Large intestine (tissue), 3 donors: ENCODE measurements at regions not wholly inside any gene's neighbourhood (a gene's known extent, or its start where the extent isn't known, plus 50 kb on each side); places are given as distances from the start of the nearest gene placed in this dataset.

Experiments used
- DNase-seq, 2 donors: peaks; one replicate each; pipeline versions ENCODE4 v3.0.0 to v3.0.0-alpha.2; 2013
- H3K27ac ChIP-seq: one replicate; pipeline ENCODE4 v1.5.1; 2013; ENCODE audit warnings: low read length
- H3K27me3 ChIP-seq: 2 replicates; pipeline ENCODE4 v1.6.1; 2013; ENCODE audit warnings: low read length; ENCODE audit not compliant: control insufficient read depth, insufficient read depth
- H3K36me3 ChIP-seq: 2 replicates; pipeline ENCODE4 v1.6.1; 2013; ENCODE audit warnings: low read length; ENCODE audit not compliant: control insufficient read depth, insufficient read depth
- H3K4me1 ChIP-seq: one replicate; pipeline ENCODE4 v1.6.1; 2013; ENCODE audit warnings: low read length; ENCODE audit not compliant: control insufficient read depth, insufficient read depth
- H3K4me3 ChIP-seq: one replicate; pipeline ENCODE4 v1.5.1; 2013; ENCODE audit warnings: low read length
- H3K9me3 ChIP-seq: one replicate; pipeline ENCODE4 v1.6.1; 2013; ENCODE audit warnings: mild to moderate bottlenecking, low read depth, low read length, moderate library complexity; ENCODE audit not compliant: control insufficient read depth
- WGBS: methylation state at CpG from one replicate; pipeline ENCODE4 v1.1.5; 2013; ENCODE audit warnings: low lambda C conversion rate; ENCODE audit not compliant: insufficient coverage; 5-methylcytosine and 5-hydroxymethylcytosine counted together

DNA sequence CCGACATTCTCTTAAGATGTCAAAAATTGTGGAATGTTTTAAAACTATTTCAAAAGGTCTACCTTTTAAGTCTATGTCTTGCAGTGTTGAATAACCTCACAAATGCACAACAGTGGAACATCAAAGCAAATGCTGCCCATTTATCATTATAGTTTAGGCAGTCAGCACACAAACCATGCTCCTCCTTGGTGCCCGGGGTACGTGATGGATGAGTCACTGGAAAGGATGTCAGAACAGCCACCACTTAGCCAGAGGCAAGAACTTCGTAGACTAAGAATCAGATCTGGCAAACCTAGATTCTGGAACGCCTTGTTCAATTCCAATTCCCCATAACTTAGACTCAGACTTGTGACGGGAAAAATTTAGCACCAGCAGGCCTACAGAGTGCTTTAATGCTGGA is 343.6 kb downstream of the FGF9 start:
- H3K4me1 ChIP-seq, result no peaks in the 10 kb centered on the region
- no CpG with 5 or more reads among the region's 6 CpGs for WGBS
- H3K9me3 ChIP-seq, result no peaks in the 10 kb centered on the region
- H3K4me3 ChIP-seq, result no peak overlapping the region
- H3K27me3 ChIP-seq, result no peaks in the 10 kb centered on the region
- no peak overlapping the region for H3K27ac ChIP-seq
- no peak for DNase-seq
- H3K36me3 ChIP-seq, result no peaks in the 10 kb centered on the region

DNA sequence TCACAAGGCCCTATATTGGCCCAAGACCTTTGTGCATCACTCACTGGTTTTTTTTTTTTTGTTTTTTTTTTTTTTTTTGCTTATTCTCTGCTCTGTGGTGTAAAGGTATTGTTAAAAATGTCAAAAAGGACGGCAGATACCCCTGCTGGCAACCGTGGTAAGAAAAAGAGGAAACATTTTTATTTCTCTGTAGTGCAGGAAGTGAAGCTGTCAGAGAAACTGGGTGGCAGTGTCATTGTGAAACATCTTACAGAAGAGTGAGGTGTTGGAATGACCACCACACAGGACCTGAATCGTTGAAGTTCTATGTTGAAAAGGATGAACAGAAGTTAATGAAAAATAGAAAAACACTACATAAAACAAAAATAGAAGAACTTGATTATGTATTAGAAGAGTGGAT is 346.4 kb downstream of the FGF9 start:
- Histone ChIP-seq H3K4me3 (no peak overlapping the region), H3K27ac (no peak overlapping the region), H3K4me1 (no peaks in the 10 kb centered on the region), H3K36me3 (no peaks in the 10 kb centered on the region), H3K27me3 (no peaks in the 10 kb centered on the region), H3K9me3 (no peaks in the 10 kb centered on the region)
- DNase-seq, result no peak
- whole genome bisulfite sequencing, result 70% methylated on average over 2 of the region's 3 CpGs

GRCh38 chr13:22018076-22018835 is 347.4 kb downstream of the FGF9 start:
- WGBS, result 92% methylated on average over 8 of the region's 14 CpGs
- DNase-seq, result no peak
- H3K27me3 ChIP-seq, result no peaks in the 10 kb centered on the region
- H3K36me3 ChIP-seq, result no peaks in the 10 kb centered on the region
- no peak overlapping the region for H3K4me3 ChIP-seq
- no peaks in the 10 kb centered on the region for H3K9me3 ChIP-seq
- no peak overlapping the region for H3K27ac ChIP-seq
- H3K4me1 ChIP-seq, result no peaks in the 10 kb centered on the region

- Histone ChIP-seq H3K4me3 (no peak overlapping the region), H3K27ac (no peak overlapping the region), H3K36me3 (no peaks in the 10 kb centered on the region), H3K9me3 (no peaks in the 10 kb centered on the region), H3K4me1 (no peaks in the 10 kb centered on the region), H3K27me3 (no peaks in the 10 kb centered on the region)
- whole genome bisulfite sequencing, result no CpG with 5 or more reads among the region's 4 CpGs
- DNase-seq, result no peak
Measured at GRCh38 chr13:22018836-22019210, 347.9 kb downstream of the FGF9 start.

GRCh38 chr13:22024381-22024994 is 353.6 kb downstream of the FGF9 start:
- no peaks in the 10 kb centered on the region for H3K4me1 ChIP-seq
- 93% methylated on average over 4 of the region's 8 CpGs for WGBS
- no peak for DNase-seq
- H3K27ac ChIP-seq, result no peak overlapping the region
- no peaks in the 10 kb centered on the region for H3K9me3 ChIP-seq
- no peaks in the 10 kb centered on the region for H3K36me3 ChIP-seq
- no peak overlapping the region for H3K4me3 ChIP-seq
- no peaks in the 10 kb centered on the region for H3K27me3 ChIP-seq

GRCh38 chr13:22027566-22027965 is 356.7 kb downstream of the FGF9 start:
- no peak overlapping the region for H3K4me3 ChIP-seq
- WGBS, result no CpG with 5 or more reads among the region's 8 CpGs
- H3K27ac ChIP-seq, result no peak overlapping the region
- no peaks in the 10 kb centered on the region for H3K36me3 ChIP-seq
- no peaks in the 10 kb centered on the region for H3K9me3 ChIP-seq
- DNase-seq, result no peak
- H3K4me1 ChIP-seq, result no peaks in the 10 kb centered on the region
- H3K27me3 ChIP-seq, result no peaks in the 10 kb centered on the region

- no peaks in the 10 kb centered on the region for H3K36me3 ChIP-seq
- no peaks in the 10 kb centered on the region for H3K9me3 ChIP-seq
- no peaks in the 10 kb centered on the region for H3K27me3 ChIP-seq
- H3K4me1 ChIP-seq, result no peaks in the 10 kb centered on the region
- DNase-seq, result no peak
- WGBS, result no CpG with 5 or more reads among the region's 7 CpGs
- no peak overlapping the region for H3K27ac ChIP-seq
- H3K4me3 ChIP-seq, result no peak overlapping the region
Measured at GRCh38 chr13:22028831-22029230, 358.0 kb downstream of the FGF9 start.

DNA sequence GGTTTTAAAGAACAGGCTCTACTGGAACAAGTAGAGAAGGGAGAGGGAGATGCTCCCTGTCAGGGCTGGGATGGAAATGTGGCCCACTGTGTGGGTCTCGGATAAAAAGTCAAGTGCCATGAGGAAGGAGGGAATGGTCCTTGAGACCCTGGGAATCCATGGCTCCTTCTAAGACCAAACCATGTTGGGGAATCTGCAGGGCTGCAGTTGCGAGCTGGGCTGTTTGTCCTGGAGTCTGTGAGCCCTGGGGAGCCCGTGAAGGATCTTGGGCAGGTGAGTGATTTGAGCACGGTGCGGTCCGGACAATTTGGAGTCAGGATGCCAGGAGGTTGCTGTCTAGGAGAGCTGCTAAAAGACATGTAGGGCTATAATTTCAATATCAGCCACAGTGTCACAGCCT is 359.4 kb downstream of the FGF9 start:
- WGBS, result no CpG with 5 or more reads among the region's 6 CpGs
- no peaks in the 10 kb centered on the region for H3K36me3 ChIP-seq
- no peaks in the 10 kb centered on the region for H3K27me3 ChIP-seq
- H3K4me3 ChIP-seq, result no peak overlapping the region
- H3K4me1 ChIP-seq, result no peaks in the 10 kb centered on the region
- no peaks in the 10 kb centered on the region for H3K9me3 ChIP-seq
- no peak for DNase-seq
- H3K27ac ChIP-seq, result no peak overlapping the region

DNA sequence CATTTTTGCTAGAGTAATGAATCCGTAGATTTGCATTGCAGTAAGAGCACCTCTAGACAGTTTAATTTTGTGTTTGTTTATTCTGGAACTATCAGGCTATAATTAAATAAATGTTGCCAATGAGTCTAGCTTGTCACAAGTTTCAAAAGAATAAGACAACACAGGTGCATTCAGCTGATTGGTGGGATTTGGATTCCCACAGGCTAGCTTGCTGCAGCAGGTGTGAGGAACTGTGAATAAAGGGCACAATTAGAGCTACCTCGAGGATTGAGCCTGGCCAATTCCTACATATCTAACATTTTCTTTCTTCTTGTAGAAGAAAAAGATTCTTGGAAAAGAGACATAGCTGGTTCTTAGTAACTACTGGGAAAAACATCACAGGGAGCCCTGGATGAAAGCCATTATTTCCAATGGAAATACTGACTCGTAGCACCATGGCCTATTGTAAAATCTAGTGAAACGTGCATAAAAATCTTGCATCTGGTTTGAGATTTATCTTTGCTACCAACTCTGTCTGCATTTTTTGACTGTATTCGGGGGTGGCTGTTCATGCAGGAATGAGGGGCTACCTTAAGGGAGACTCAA is 360.9 kb downstream of the FGF9 start:
- no peak for DNase-seq
- Histone ChIP-seq H3K4me3 (no peak overlapping the region), H3K36me3 (no peaks in the 10 kb centered on the region), H3K27me3 (no peaks in the 10 kb centered on the region), H3K4me1 (no peaks in the 10 kb centered on the region), H3K27ac (no peak overlapping the region), H3K9me3 (no peaks in the 10 kb centered on the region)
- WGBS, result 100% methylated on average over 1 of the region's 5 CpGs

DNA sequence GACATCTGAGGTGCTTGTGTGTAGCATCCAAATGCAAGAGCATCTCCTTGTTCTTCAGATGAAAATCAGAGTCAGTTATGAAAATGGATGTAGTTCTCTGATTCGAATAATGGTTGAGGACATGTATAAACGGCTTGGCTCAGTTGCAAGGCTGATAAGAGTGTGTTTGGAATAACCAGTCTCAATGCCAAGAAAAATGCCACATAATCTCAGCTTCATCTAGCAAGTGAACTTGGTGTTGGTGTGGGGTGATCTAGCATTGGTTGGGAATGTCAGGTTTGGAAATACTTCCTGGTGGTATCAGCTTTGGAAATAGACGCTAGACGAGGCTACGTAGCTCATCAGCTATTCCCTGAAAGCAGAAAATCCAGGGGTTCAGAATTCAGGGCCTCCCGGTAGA is 362.0 kb downstream of the FGF9 start:
- Histone ChIP-seq H3K4me1 (no peaks in the 10 kb centered on the region), H3K9me3 (no peaks in the 10 kb centered on the region), H3K4me3 (no peak overlapping the region), H3K36me3 (no peaks in the 10 kb centered on the region), H3K27me3 (no peaks in the 10 kb centered on the region), H3K27ac (no peak overlapping the region)
- no CpG with 5 or more reads among the region's 6 CpGs for WGBS
- DNase-seq, result no peak

DNA sequence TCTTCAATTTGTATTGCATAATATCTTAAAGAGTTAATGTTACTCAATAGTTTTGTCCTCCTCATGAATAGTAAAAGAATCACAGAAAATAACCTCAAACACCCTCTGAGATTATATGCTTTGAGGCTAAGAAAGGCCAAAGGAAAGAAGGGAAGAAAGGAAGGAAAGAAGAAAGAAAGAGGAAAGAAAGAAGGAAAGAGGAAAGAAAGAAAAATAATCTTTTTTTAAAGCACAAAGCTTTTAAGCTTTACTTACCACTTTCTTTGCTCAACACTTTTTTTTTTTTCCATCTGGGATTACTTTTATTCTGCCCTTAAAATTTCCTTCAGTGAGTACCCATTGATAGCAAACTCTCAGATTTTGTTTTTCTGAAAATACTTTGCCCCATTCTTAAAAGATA is 369.1 kb downstream of the FGF9 start:
- peaks cover 4% of the 10 kb centered on the region for H3K9me3 ChIP-seq
- DNase-seq, result no peak
- no peaks in the 10 kb centered on the region for H3K36me3 ChIP-seq
- H3K4me3 ChIP-seq, result no peak overlapping the region
- H3K27me3 ChIP-seq, result no peaks in the 10 kb centered on the region
- no peak overlapping the region for H3K27ac ChIP-seq
- H3K4me1 ChIP-seq, result no peaks in the 10 kb centered on the region
